ENCODE measurements at regions not wholly inside any gene's neighbourhood (a gene's known extent, or its start where the extent isn't known, plus 50 kb on each side); places are given as distances from the start of the nearest gene placed in this dataset.
"Not testable (repeated sequence)": the region's sequence is repeated elsewhere in the genome, so short reads cannot be mapped to it uniquely, and the experiment has no call there.

DNA sequence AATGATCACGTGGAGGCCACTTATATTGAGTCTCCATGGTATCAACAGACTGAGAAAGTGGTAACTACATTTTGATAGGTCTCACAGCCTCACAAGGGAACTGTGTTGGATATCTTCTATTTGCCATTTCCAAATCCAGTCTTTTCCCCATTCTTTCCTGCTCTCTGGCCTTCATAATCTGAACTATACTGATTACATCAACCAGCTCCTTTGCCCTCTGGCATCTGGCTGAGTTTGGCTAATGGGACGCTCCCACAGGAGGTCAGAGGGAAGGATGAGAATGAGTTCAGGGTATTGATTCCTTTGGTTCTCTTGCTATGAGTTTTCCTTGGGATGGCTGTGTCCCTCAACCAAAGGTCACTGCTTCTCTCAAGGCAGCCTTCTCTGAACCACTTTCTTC lies 152.6 kb downstream of the RTL9 start:
- Histone ChIP-seq H3K23ac (ENCODE audit: low read length) (no peak overlapping the region), H3K4me2 (ENCODE audit: low read length) (no peak overlapping the region), H3K36me3 (ENCODE audit: control insufficient read depth, insufficient read depth, low read length) (no peaks in the 10 kb centered on the region), H2AK5ac (ENCODE audit: low read length) (no peak overlapping the region), H3K4me3 (ENCODE audit: low read length) (no peak overlapping the region), H4K5ac (ENCODE audit: low read length) (no peak overlapping the region), H3K27ac (ENCODE audit: low read depth, low read length) (no peak overlapping the region), H3K4me1 (ENCODE audit: control insufficient read depth, low read depth, low read length) (no peaks in the 10 kb centered on the region), H3K79me2 (ENCODE audit: control insufficient read depth, insufficient read depth, low read length) (no peaks in the 10 kb centered on the region), H4K8ac (ENCODE audit: low read depth, low read length) (no peak overlapping the region), H3K4ac (ENCODE audit: low read depth, low read length) (no peak overlapping the region), H3K27me3 (ENCODE audit: insufficient read depth, low read length, poor library complexity) (no peaks in the 10 kb centered on the region), H2BK120ac (ENCODE audit: low read depth, low read length) (no peak overlapping the region), H3K79me1 (ENCODE audit: low read length) (no peaks in the 10 kb centered on the region), H3K18ac (ENCODE audit: low read length) (no peak overlapping the region), H2BK5ac (ENCODE audit: low read length) (no peak overlapping the region), H3K56ac (ENCODE audit: low read length) (no peak overlapping the region), H2BK15ac (replicated peaks; ENCODE audit: low read depth) (no peak overlapping the region), H3K9ac (ENCODE audit: low read length) (no peak overlapping the region)
- DNase-seq: no peak
- no CpG with 5 or more reads among the region's 2 CpGs for WGBS (ENCODE audit: extremely low coverage, insufficient coverage, low lambda C conversion rate)

DNA sequence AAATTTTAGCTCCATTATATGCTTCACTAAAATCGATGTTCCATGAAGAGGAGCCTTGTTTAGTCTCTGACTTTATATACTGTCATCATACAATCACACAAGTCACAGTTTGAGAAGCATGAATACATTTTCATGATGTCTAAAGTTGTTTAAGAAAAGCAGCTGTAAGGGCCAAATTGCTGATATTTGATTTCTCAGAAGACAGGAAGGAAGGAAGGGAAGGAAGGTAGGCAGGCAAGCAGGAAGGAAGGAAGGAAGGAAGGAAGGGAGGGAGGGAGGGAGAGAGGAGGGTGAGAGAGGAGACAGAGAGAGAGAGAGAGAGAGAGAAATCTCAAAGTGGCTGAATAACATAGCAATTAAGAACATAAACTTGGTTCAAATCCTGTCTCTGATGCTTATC lies 153.7 kb downstream of the RTL9 start:
- no peak overlapping the region for H3K56ac ChIP-seq (ENCODE audit: low read length)
- no peaks in the 10 kb centered on the region for H3K27me3 ChIP-seq (ENCODE audit: insufficient read depth, low read length, poor library complexity)
- H3K79me2 ChIP-seq (ENCODE audit: control insufficient read depth, insufficient read depth, low read length): no peaks in the 10 kb centered on the region
- no peak overlapping the region for H3K27ac ChIP-seq (ENCODE audit: low read depth, low read length)
- no peak overlapping the region for H2BK15ac ChIP-seq (replicated peaks; ENCODE audit: low read depth)
- H3K36me3 ChIP-seq (ENCODE audit: control insufficient read depth, insufficient read depth, low read length): no peaks in the 10 kb centered on the region
- no peak overlapping the region for H3K18ac ChIP-seq (ENCODE audit: low read length)
- no peak overlapping the region for H2BK5ac ChIP-seq (ENCODE audit: low read length)
- H3K4ac ChIP-seq (ENCODE audit: low read depth, low read length): no peak overlapping the region
- no peaks in the 10 kb centered on the region for H3K79me1 ChIP-seq (ENCODE audit: low read length)
- H3K4me3 ChIP-seq (ENCODE audit: low read length): no peak overlapping the region
- H3K4me2 ChIP-seq (ENCODE audit: low read length): no peak overlapping the region
- H3K9ac ChIP-seq (ENCODE audit: low read length): no peak overlapping the region
- no peak overlapping the region for H4K5ac ChIP-seq (ENCODE audit: low read length)
- H3K23ac ChIP-seq (ENCODE audit: low read length): no peak overlapping the region
- no CpG with 5 or more reads among the region's 1 CpG for WGBS (ENCODE audit: extremely low coverage, insufficient coverage, low lambda C conversion rate)
- H2BK120ac ChIP-seq (ENCODE audit: low read depth, low read length): no peak overlapping the region
- no peak overlapping the region for H2AK5ac ChIP-seq (ENCODE audit: low read length)
- no peak for DNase-seq
- H3K4me1 ChIP-seq (ENCODE audit: control insufficient read depth, low read depth, low read length): no peaks in the 10 kb centered on the region
- H4K8ac ChIP-seq (ENCODE audit: low read depth, low read length): no peak overlapping the region

DNA sequence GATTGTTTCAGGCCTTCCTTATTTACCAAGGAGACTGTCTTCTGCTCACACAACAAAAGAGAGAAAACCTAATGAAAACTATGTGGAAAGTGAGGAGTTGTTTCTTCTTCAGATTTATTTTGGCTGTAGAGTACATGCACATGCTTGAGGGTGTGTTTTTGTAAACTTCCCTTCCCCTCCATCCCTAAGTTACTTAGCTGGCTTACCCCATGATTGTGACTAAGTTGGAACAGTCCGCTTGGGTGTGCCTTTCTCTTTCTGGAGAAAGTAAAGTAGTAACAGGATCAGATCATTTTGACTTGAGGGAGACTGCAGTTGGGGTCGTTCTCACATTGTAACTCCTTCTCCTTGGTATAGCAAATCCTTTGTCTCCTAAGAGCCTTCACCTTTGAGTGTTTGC lies 155.9 kb downstream of the RTL9 start:
- Histone ChIP-seq H4K5ac (ENCODE audit: low read length) (no peak overlapping the region), H3K79me1 (ENCODE audit: low read length) (no peaks in the 10 kb centered on the region), H2AK5ac (ENCODE audit: low read length) (no peak overlapping the region), H3K4me3 (ENCODE audit: low read length) (no peak overlapping the region), H3K27ac (ENCODE audit: low read depth, low read length) (no peak overlapping the region), H2BK5ac (ENCODE audit: low read length) (no peak overlapping the region), H3K4me1 (ENCODE audit: control insufficient read depth, low read depth, low read length) (no peaks in the 10 kb centered on the region), H4K8ac (ENCODE audit: low read depth, low read length) (no peak overlapping the region), H2BK120ac (ENCODE audit: low read depth, low read length) (no peak overlapping the region), H3K79me2 (ENCODE audit: control insufficient read depth, insufficient read depth, low read length) (no peaks in the 10 kb centered on the region), H3K4ac (ENCODE audit: low read depth, low read length) (no peak overlapping the region), H2BK15ac (replicated peaks; ENCODE audit: low read depth) (no peak overlapping the region), H3K4me2 (ENCODE audit: low read length) (no peak overlapping the region), H3K36me3 (ENCODE audit: control insufficient read depth, insufficient read depth, low read length) (no peaks in the 10 kb centered on the region), H3K56ac (ENCODE audit: low read length) (no peak overlapping the region), H3K18ac (ENCODE audit: low read length) (no peak overlapping the region), H3K27me3 (ENCODE audit: insufficient read depth, low read length, poor library complexity) (no peaks in the 10 kb centered on the region), H3K23ac (ENCODE audit: low read length) (no peak overlapping the region), H3K9ac (ENCODE audit: low read length) (no peak overlapping the region)
- DNase-seq: no peak
- WGBS (ENCODE audit: extremely low coverage, insufficient coverage, low lambda C conversion rate): no CpG with 5 or more reads among the region's 2 CpGs

DNA sequence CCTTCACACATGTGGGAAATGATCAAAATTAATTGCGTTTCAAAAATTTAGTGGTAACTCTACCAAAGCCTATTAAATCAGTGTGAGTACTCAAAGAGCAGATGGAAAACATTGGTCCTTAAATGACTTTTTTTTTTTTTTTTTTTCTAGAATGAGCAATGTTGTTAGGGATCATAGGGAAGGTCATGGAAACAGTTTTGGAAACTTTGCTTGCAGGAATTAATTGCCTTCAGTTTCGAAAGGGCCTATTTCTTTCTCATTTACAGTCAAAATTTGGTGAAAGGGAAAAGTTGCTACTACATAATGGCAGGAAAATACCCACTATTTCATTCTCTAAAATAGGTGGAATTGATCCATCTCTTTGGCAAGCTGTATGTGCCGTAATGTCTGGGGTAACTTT lies 160.9 kb downstream of the RTL9 start:
- H3K36me3 ChIP-seq (ENCODE audit: control insufficient read depth, insufficient read depth, low read length): no peaks in the 10 kb centered on the region
- H3K27ac ChIP-seq (ENCODE audit: low read depth, low read length): no peak overlapping the region
- DNase-seq: no peak
- H4K8ac ChIP-seq (ENCODE audit: low read depth, low read length): no peak overlapping the region
- H3K4ac ChIP-seq (ENCODE audit: low read depth, low read length): no peak overlapping the region
- no peak overlapping the region for H3K56ac ChIP-seq (ENCODE audit: low read length)
- no CpG with 5 or more reads among the region's 3 CpGs for WGBS (ENCODE audit: extremely low coverage, insufficient coverage, low lambda C conversion rate)
- H3K23ac ChIP-seq (ENCODE audit: low read length): no peak overlapping the region
- H3K4me1 ChIP-seq (ENCODE audit: control insufficient read depth, low read depth, low read length): no peaks in the 10 kb centered on the region
- no peak overlapping the region for H2BK5ac ChIP-seq (ENCODE audit: low read length)
- no peaks in the 10 kb centered on the region for H3K79me1 ChIP-seq (ENCODE audit: low read length)
- H4K5ac ChIP-seq (ENCODE audit: low read length): no peak overlapping the region
- no peaks in the 10 kb centered on the region for H3K27me3 ChIP-seq (ENCODE audit: insufficient read depth, low read length, poor library complexity)
- no peak overlapping the region for H3K4me3 ChIP-seq (ENCODE audit: low read length)
- H3K18ac ChIP-seq (ENCODE audit: low read length): no peak overlapping the region
- H3K79me2 ChIP-seq (ENCODE audit: control insufficient read depth, insufficient read depth, low read length): no peaks in the 10 kb centered on the region
- H2BK15ac ChIP-seq (replicated peaks; ENCODE audit: low read depth): no peak overlapping the region
- no peak overlapping the region for H2AK5ac ChIP-seq (ENCODE audit: low read length)
- H2BK120ac ChIP-seq (ENCODE audit: low read depth, low read length): no peak overlapping the region
- H3K9ac ChIP-seq (ENCODE audit: low read length): no peak overlapping the region
- H3K4me2 ChIP-seq (ENCODE audit: low read length): no peak overlapping the region

DNA sequence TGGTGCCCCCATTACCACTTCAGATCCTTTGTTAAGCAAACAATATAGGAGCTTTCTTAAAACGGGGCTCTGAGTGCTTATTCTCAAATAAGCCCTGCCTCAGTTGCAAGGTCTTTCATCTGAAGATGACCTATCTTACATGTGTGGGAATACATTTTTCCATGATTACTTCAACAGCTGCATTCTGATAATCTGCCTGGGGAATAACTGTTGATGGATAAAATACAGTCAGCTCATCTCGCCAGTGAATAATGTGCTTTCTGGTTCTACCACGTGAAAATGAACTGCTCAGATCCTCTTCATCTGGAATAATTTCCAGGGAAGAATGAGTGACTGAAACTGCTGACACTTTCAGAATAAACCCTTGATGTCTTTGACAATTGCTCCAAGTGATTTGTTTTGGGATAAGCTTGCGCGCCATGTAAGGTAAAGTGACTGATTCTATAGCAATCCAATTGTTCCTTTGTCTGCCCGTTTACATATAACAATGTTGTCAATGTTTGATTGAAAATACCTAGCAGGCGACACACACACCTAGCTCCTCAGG lies 161.3 kb downstream of the RTL9 start:
- no CpG with 5 or more reads among the region's 7 CpGs for WGBS (ENCODE audit: extremely low coverage, insufficient coverage, low lambda C conversion rate)
- peak; percentile 1 for DNase-seq
- Histone ChIP-seq H3K27ac (ENCODE audit: low read depth, low read length) (no peak overlapping the region), H3K27me3 (ENCODE audit: insufficient read depth, low read length, poor library complexity) (no peaks in the 10 kb centered on the region), H2AK5ac (ENCODE audit: low read length) (no peak overlapping the region), H3K36me3 (ENCODE audit: control insufficient read depth, insufficient read depth, low read length) (no peaks in the 10 kb centered on the region), H3K4me3 (ENCODE audit: low read length) (no peak overlapping the region), H4K8ac (ENCODE audit: low read depth, low read length) (no peak overlapping the region), H3K4ac (ENCODE audit: low read depth, low read length) (no peak overlapping the region), H2BK5ac (ENCODE audit: low read length) (no peak overlapping the region), H3K79me1 (ENCODE audit: low read length) (no peaks in the 10 kb centered on the region), H2BK15ac (replicated peaks; ENCODE audit: low read depth) (no peak overlapping the region), H3K56ac (ENCODE audit: low read length) (no peak overlapping the region), H3K18ac (ENCODE audit: low read length) (no peak overlapping the region), H3K9ac (ENCODE audit: low read length) (no peak overlapping the region), H2BK120ac (ENCODE audit: low read depth, low read length) (no peak overlapping the region), H3K4me2 (ENCODE audit: low read length) (no peak overlapping the region), H3K23ac (ENCODE audit: low read length) (no peak overlapping the region), H4K5ac (ENCODE audit: low read length) (no peak overlapping the region), H3K4me1 (ENCODE audit: control insufficient read depth, low read depth, low read length) (no peaks in the 10 kb centered on the region), H3K79me2 (ENCODE audit: control insufficient read depth, insufficient read depth, low read length) (no peaks in the 10 kb centered on the region)

DNA sequence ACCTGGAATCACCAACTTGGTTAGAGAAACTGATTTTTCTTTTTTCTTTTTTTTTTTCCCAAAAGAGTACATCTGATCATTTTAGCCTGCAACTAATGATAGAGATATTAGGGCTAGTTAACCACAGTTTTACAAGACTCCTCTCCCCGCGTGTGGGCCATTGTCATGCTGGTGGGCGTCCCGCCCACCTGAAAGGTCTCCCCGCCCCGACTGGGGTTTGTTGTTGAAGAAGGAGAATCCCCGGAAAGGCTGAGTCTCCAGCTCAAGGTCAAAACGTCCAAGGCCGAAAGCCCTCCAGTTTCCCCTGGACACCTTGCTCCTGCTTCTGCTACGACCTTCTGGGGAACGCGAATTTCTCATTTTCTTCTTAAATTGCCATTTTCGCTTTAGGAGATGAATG lies 162.0 kb downstream of the RTL9 start:
- H2BK5ac ChIP-seq (ENCODE audit: low read length); H3K27ac ChIP-seq (ENCODE audit: low read depth, low read length); H3K27me3 ChIP-seq (ENCODE audit: insufficient read depth, low read length, poor library complexity); H3K9ac ChIP-seq (ENCODE audit: low read length); H3K4me3 ChIP-seq (ENCODE audit: low read length); H3K79me2 ChIP-seq (ENCODE audit: control insufficient read depth, insufficient read depth, low read length); H3K4ac ChIP-seq (ENCODE audit: low read depth, low read length); H3K4me1 ChIP-seq (ENCODE audit: control insufficient read depth, low read depth, low read length); DNase-seq; H3K4me2 ChIP-seq (ENCODE audit: low read length); H3K23ac ChIP-seq (ENCODE audit: low read length); H4K5ac ChIP-seq (ENCODE audit: low read length); H2BK15ac ChIP-seq (replicated peaks; ENCODE audit: low read depth); H2BK120ac ChIP-seq (ENCODE audit: low read depth, low read length); H4K8ac ChIP-seq (ENCODE audit: low read depth, low read length); H2AK5ac ChIP-seq (ENCODE audit: low read length); H3K18ac ChIP-seq (ENCODE audit: low read length); H3K36me3 ChIP-seq (ENCODE audit: control insufficient read depth, insufficient read depth, low read length); H3K79me1 ChIP-seq (ENCODE audit: low read length); H3K56ac ChIP-seq (ENCODE audit: low read length): not testable (repeated sequence)
- no CpG with 5 or more reads among the region's 13 CpGs for WGBS (ENCODE audit: extremely low coverage, insufficient coverage, low lambda C conversion rate)
